ENCODE measurements at regions not wholly inside any gene's neighbourhood (a gene's known extent, or its start where the extent isn't known, plus 50 kb on each side); places are given as distances from the start of the nearest gene placed in this dataset.
A peak's percentile ranks its signal among the peaks of the same experiment; 100 is the strongest.

GRCh38 chr20:48523191-48523995 is 304.4 kb downstream of the PREX1 start (continued):
- TF ChIP-seq TERF1 (CRISPR knock-in tag; IDR thresholded peaks at IDR 0.05), result no peak
- no peak for TF ChIP-seq RXRA (CRISPR knock-in tag; IDR thresholded peaks at IDR 0.05)
- peak; percentile 91 for TF ChIP-seq ZNF318 (CRISPR knock-in tag; IDR thresholded peaks at IDR 0.05)
- no peak for TF ChIP-seq ZNF839 (CRISPR knock-in tag; IDR thresholded peaks at IDR 0.05; ENCODE audit: borderline replicate concordance)
- no peak for TF ChIP-seq ZNF343 (CRISPR knock-in tag; IDR thresholded peaks at IDR 0.05)
- TF ChIP-seq PHF21A (CRISPR knock-in tag; IDR thresholded peaks at IDR 0.05), result no peak
- peak; percentile 63 for TF ChIP-seq FOXA3 (CRISPR knock-in tag; IDR thresholded peaks at IDR 0.05)
- TF ChIP-seq, protein P1, sequence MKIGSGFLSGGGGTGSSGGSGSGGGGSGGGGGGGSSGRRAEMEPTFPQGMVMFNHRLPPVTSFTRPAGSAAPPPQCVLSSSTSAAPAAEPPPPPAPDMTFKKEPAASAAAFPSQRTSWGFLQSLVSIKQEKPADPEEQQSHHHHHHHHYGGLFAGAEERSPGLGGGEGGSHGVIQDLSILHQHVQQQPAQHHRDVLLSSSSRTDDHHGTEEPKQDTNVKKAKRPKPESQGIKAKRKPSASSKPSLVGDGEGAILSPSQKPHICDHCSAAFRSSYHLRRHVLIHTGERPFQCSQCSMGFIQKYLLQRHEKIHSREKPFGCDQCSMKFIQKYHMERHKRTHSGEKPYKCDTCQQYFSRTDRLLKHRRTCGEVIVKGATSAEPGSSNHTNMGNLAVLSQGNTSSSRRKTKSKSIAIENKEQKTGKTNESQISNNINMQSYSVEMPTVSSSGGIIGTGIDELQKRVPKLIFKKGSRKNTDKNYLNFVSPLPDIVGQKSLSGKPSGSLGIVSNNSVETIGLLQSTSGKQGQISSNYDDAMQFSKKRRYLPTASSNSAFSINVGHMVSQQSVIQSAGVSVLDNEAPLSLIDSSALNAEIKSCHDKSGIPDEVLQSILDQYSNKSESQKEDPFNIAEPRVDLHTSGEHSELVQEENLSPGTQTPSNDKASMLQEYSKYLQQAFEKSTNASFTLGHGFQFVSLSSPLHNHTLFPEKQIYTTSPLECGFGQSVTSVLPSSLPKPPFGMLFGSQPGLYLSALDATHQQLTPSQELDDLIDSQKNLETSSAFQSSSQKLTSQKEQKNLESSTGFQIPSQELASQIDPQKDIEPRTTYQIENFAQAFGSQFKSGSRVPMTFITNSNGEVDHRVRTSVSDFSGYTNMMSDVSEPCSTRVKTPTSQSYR (CRISPR knock-in tag; IDR thresholded peaks at IDR 0.05; ENCODE audit: borderline replicate concordance), result peak; percentile 64; the same call in 1 of the 2 replicates
- TF ChIP-seq, protein P2, sequence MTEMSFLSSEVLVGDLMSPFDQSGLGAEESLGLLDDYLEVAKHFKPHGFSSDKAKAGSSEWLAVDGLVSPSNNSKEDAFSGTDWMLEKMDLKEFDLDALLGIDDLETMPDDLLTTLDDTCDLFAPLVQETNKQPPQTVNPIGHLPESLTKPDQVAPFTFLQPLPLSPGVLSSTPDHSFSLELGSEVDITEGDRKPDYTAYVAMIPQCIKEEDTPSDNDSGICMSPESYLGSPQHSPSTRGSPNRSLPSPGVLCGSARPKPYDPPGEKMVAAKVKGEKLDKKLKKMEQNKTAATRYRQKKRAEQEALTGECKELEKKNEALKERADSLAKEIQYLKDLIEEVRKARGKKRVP (CRISPR knock-in tag; IDR thresholded peaks at IDR 0.05), result peak in 1 of 2 experiments; percentile 89; a peak in 2 of 4 replicates
- no peak for TF ChIP-seq TOE1 (CRISPR knock-in tag; IDR thresholded peaks at IDR 0.05)
- no peak for TF ChIP-seq ZNF619 (CRISPR knock-in tag; IDR thresholded peaks at IDR 0.05)
- TF ChIP-seq TFE3 (CRISPR knock-in tag; IDR thresholded peaks at IDR 0.05), result peak; percentile 94
- TF ChIP-seq MED1 (CRISPR knock-in tag; IDR thresholded peaks at IDR 0.05), result peak; percentile 78
- TF ChIP-seq ZNF451 (CRISPR knock-in tag; IDR thresholded peaks at IDR 0.05), result no peak
